IMR-90 (cell line): ENCODE measurements at regions not wholly inside any gene's neighbourhood (a gene's known extent, or its start where the extent isn't known, plus 50 kb on each side); places are given as distances from the start of the nearest gene placed in this dataset.
"Not testable (repeated sequence)": the region's sequence is repeated elsewhere in the genome, so short reads cannot be mapped to it uniquely, and the experiment has no call there.

ENCODE experiments used
- ATAC-seq: fragments of 200-7000 bp; cut with Tn5 transposase; 2 replicates; pipeline ENCODE4 v1.9.1; 2020; ENCODE audit warnings: low read depth, mild to moderate bottlenecking, moderate library complexity
- BruUV-seq: library from RNA; stranded (reverse); fragments of 400-500 nt; replicated peaks from 2 replicates; lab custom pipeline; 2021; lab: Mats Ljungman, UMichigan
- CTCF ChIA-PET: fragments of 300-600 bp; formaldehyde crosslinking; extraction: SDS; loops from one replicate; lab custom pipeline; 2021; ENCODE audit warnings: antibody characterized with exemption; lab: Yijun Ruan, JAX
- POLR2A ChIA-PET: fragments of 300-600 bp; sonication (Branson Sonifier 250); formaldehyde crosslinking; loops from one replicate; lab custom pipeline; 2022; ENCODE audit warnings: antibody characterized with exemption; ENCODE audit not compliant: unreplicated experiment; lab: Charles Lee
- DNase-seq: peaks from one replicate; pipeline ENCODE4 v3.0.0; 2013
- H2AFZ ChIP-seq: replicated peaks from 2 replicates; pipeline ENCODE3; 2013; ENCODE audit warnings: low read length, mild to moderate bottlenecking; ENCODE audit not compliant: poor library complexity
- H2AK5ac ChIP-seq: 2 replicates; pipeline ENCODE4 v1.6.1; 2013; ENCODE audit warnings: low read depth, low read length, inconsistent platforms
- H2AK9ac ChIP-seq: replicated peaks from 2 replicates; pipeline ENCODE3; 2013; ENCODE audit warnings: mild to moderate bottlenecking, low read depth, low read length, moderate library complexity; ENCODE audit not compliant: poor library complexity
- H2BK120ac ChIP-seq: 2 replicates; pipeline ENCODE4 v1.6.1; 2013; ENCODE audit warnings: low read depth, low read length, inconsistent platforms
- H2BK15ac ChIP-seq: 3 replicates; pipeline ENCODE4 v1.6.1; 2013; ENCODE audit warnings: low read depth, low read length, inconsistent platforms
- H2BK20ac ChIP-seq: 2 replicates; pipeline ENCODE4 v1.6.1; 2013; ENCODE audit warnings: low read depth, mild to moderate bottlenecking, inconsistent platforms, low read length, moderate library complexity
- H2BK5ac ChIP-seq: 2 replicates; pipeline ENCODE4 v1.6.1; 2013; ENCODE audit warnings: mild to moderate bottlenecking, low read depth, low read length, inconsistent platforms; ENCODE audit not compliant: poor library complexity, severe bottlenecking
- H3K14ac ChIP-seq: replicated peaks from 2 replicates; pipeline ENCODE4 v1.6.1; 2013; ENCODE audit warnings: low read depth, low read length, inconsistent platforms
- H3K18ac ChIP-seq: 2 replicates; pipeline ENCODE4 v1.6.1; 2013; ENCODE audit warnings: low read depth, low read length, control low read depth
- H3K23ac ChIP-seq: 2 replicates; pipeline ENCODE4 v1.6.1; 2013; ENCODE audit warnings: low read depth, low read length, inconsistent platforms
- H3K27ac ChIP-seq: 2 replicates; pipeline ENCODE4 v1.5.1; 2013; ENCODE audit warnings: mild to moderate bottlenecking, control low read depth, low read length; ENCODE audit not compliant: insufficient read depth
- H3K27me3 ChIP-seq: 2 replicates; pipeline ENCODE4 v1.6.1; 2013; ENCODE audit warnings: low read length; ENCODE audit not compliant: control insufficient read depth, insufficient read depth
- H3K36me3 ChIP-seq: 2 replicates; pipeline ENCODE4 v1.6.1; 2013; ENCODE audit warnings: low read length, mixed read lengths; ENCODE audit not compliant: control insufficient read depth, insufficient read depth
- H3K4ac ChIP-seq: 2 replicates; pipeline ENCODE4 v1.6.1; 2013; ENCODE audit warnings: low read depth, low read length, inconsistent platforms
- H3K4me1 ChIP-seq: 2 replicates; pipeline ENCODE4 v1.6.1; 2013; ENCODE audit warnings: low read length, mixed read lengths; ENCODE audit not compliant: control insufficient read depth, insufficient read depth
- H3K4me2 ChIP-seq: 2 replicates; pipeline ENCODE4 v1.6.1; 2013; ENCODE audit warnings: low read depth, mild to moderate bottlenecking, control low read depth, low read length, moderate library complexity
- H3K4me3 ChIP-seq: 2 replicates; pipeline ENCODE4 v1.5.1; 2013; ENCODE audit warnings: low read depth, mild to moderate bottlenecking, control low read depth, low read length, moderate library complexity; ENCODE audit not compliant: insufficient read depth
- H3K56ac ChIP-seq: 2 replicates; pipeline ENCODE4 v1.6.1; 2013; ENCODE audit warnings: low read length, inconsistent platforms; ENCODE audit not compliant: insufficient read depth; ENCODE audit errors: extremely low read depth
- H3K79me1 ChIP-seq, 2 experiments: 2 replicates each; pipeline ENCODE4 v1.6.1; 2013; ENCODE audit warnings: low read length in 2 of 2, inconsistent platforms in 1 of 2, low read depth in 1 of 2
- H3K9ac ChIP-seq: 2 replicates; pipeline ENCODE4 v1.6.1; 2013; ENCODE audit warnings: low read depth, low read length, control low read depth
- H3K9me1 ChIP-seq: 2 replicates; pipeline ENCODE4 v1.6.1; 2013; ENCODE audit warnings: low read length, inconsistent platforms; ENCODE audit not compliant: insufficient read depth
- H3K9me3 ChIP-seq: 2 replicates; pipeline ENCODE4 v1.6.1; 2013; ENCODE audit warnings: low read length; ENCODE audit not compliant: control insufficient read depth, insufficient read depth
- H4K20me1 ChIP-seq: 2 replicates; pipeline ENCODE4 v1.6.1; 2013; ENCODE audit warnings: low read length, inconsistent platforms; ENCODE audit not compliant: insufficient read depth
- H4K5ac ChIP-seq: 2 replicates; pipeline ENCODE4 v1.6.1; 2013; ENCODE audit warnings: mild to moderate bottlenecking, low read depth, low read length, control low read depth
- H4K8ac ChIP-seq, 2 experiments: 2 replicates each; pipeline ENCODE4 v1.6.1; 2013; ENCODE audit warnings: low read depth in 2 of 2, low read length in 2 of 2, control low read depth in 1 of 2, inconsistent platforms in 1 of 2
- H4K91ac ChIP-seq: 2 replicates; pipeline ENCODE4 v1.6.1; 2013; ENCODE audit warnings: low read depth, low read length, inconsistent platforms; ENCODE audit not compliant: insufficient read depth
- WGBS, 2 experiments: methylation state at CpG; one replicate each; pipeline versions ENCODE4 v1.1.5 to v1.1.7; 2013; ENCODE audit warnings: missing lambda C conversion rate in 2 of 2; ENCODE audit not compliant: insufficient read length in 1 of 2; ENCODE audit errors: extremely low coverage in 2 of 2; 5-methylcytosine and 5-hydroxymethylcytosine counted together
- dilution Hi-C: fragments of 300-500 bp; cut with HindIII; formaldehyde crosslinking; loops from one replicate; pipeline ENCODE4 v1.14.3; 2018; ENCODE audit warnings: low sequenced_read_pairs; ENCODE audit not compliant: unreplicated experiment
- in situ Hi-C: fragments of 300-500 bp; cut with MboI; formaldehyde crosslinking; loops from 3 replicates; pipeline ENCODE4 v1.14.3; 2019; ENCODE audit warnings: low sequenced_read_pairs, inconsistent platforms, mixed read lengths
- intact Hi-C: fragments of 100-400 bp; cut with micrococcal nuclease; formaldehyde crosslinking; loops from 2 replicates; pipeline ENCODE4 v1.10.0; 2022

DNA sequence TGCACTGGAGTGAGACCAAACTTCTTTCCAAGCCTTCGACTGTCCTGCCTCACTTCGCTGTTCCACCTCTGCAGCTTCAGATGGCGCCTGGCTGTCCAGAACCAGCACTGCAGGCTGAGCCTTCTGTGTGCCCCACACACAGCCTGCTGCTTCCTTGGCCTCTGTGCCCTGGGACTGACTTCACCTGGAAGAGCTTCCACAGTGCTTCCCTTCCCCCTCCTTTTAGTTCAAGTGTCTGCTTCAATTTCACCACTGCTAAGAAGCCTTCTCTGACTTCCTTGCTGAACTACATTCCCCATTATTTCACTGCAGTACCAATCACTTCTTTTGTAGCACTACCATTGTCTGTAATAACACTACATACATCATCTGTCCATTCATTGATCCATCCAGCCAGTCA is 315.1 kb upstream of the CHRNA7 start:
- H3K56ac ChIP-seq, POLR2A ChIA-PET, BruUV-seq, H2BK20ac ChIP-seq, H3K4me3 ChIP-seq, H3K36me3 ChIP-seq, H3K9me1 ChIP-seq, H3K9ac ChIP-seq, H3K4me2 ChIP-seq, H4K20me1 ChIP-seq, CTCF ChIA-PET, in situ Hi-C loops, intact Hi-C loops, H4K91ac ChIP-seq, H3K18ac ChIP-seq, H4K8ac ChIP-seq, H2AFZ ChIP-seq, H3K9me3 ChIP-seq, H2AK5ac ChIP-seq, H2BK15ac ChIP-seq, H4K5ac ChIP-seq, H3K14ac ChIP-seq, H3K27ac ChIP-seq, H2BK120ac ChIP-seq, DNase-seq, H3K23ac ChIP-seq, H3K4ac ChIP-seq, H3K4me1 ChIP-seq, H2AK9ac ChIP-seq, H3K79me1 ChIP-seq, dilution Hi-C loops, H3K27me3 ChIP-seq, H2BK5ac ChIP-seq, ATAC-seq: not testable (repeated sequence)
- no CpG with 5 or more reads among the region's 3 CpGs for WGBS, 2 experiments

DNA sequence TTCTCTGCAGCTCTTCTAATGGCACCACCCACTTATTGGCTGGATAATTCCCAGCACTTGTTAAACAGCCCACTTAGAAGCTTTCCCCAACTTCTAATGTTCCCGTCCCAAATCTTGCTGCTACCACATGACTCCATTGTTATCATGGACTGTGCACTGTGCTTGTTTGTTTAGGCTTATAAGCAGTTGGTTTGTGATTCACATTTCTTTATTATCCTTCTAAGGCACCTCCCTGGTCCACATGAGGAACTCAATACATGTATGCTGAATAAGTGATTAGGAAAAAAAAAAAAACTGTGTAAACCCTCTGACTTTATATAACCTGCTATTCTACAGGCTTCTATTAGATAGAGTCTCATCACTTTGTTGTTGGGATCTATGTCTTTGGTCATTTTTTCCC is 311.7 kb upstream of the CHRNA7 start:
- H3K27ac ChIP-seq, H3K4ac ChIP-seq, H3K9me3 ChIP-seq, H3K79me1 ChIP-seq, ATAC-seq, H4K5ac ChIP-seq, H4K20me1 ChIP-seq, H3K4me2 ChIP-seq, H3K36me3 ChIP-seq, H3K56ac ChIP-seq, H4K91ac ChIP-seq, intact Hi-C loops, H3K4me1 ChIP-seq, H4K8ac ChIP-seq, H2BK5ac ChIP-seq, dilution Hi-C loops, H3K9ac ChIP-seq, H3K4me3 ChIP-seq, DNase-seq, H3K9me1 ChIP-seq, in situ Hi-C loops, POLR2A ChIA-PET, H3K18ac ChIP-seq, H2BK120ac ChIP-seq, CTCF ChIA-PET, H2AK5ac ChIP-seq, H2BK20ac ChIP-seq, H3K23ac ChIP-seq, H2BK15ac ChIP-seq, H3K27me3 ChIP-seq, BruUV-seq, H2AK9ac ChIP-seq, H3K14ac ChIP-seq, H2AFZ ChIP-seq: not testable (repeated sequence)
- WGBS, 2 experiments: no CpG with 5 or more reads among the region's 1 CpG
